G401 (cell line): ENCODE measurements at regions not wholly inside any gene's neighbourhood (a gene's known extent, or its start where the extent isn't known, plus 50 kb on each side); places are given as distances from the start of the nearest gene placed in this dataset.

Experiments used
- DNase-seq: peaks from one replicate; pipeline ENCODE4 v3.0.0-alpha.2; 2015; ENCODE audit warnings: low spot score
- in situ Hi-C: cut with HindIII; loops from 2 replicates; pipeline ENCODE4 v1.10.0; 2016; ENCODE audit warnings: low sequenced_read_pairs, mixed read lengths

GRCh38 chr13:76637641-76638141, 248.5 kb downstream of the KCTD12 start:
- in situ Hi-C loops, result no loop called here

GRCh38 chr13:76636829-76637228, 249.4 kb downstream of the KCTD12 start:
- in situ Hi-C loops, result no loop called here
- DNase-seq, result no peak

More at GRCh38 chr13:76637641-76638141, 248.5 kb downstream of the KCTD12 start:
- peak; percentile 92 for DNase-seq

GRCh38 chr13:76635232-76636230, 250.7 kb downstream of the KCTD12 start:
- in situ Hi-C loops, result no loop called here

GRCh38 chr13:76634431-76635191, 251.6 kb downstream of the KCTD12 start:
- in situ Hi-C loops, result no loop called here
- DNase-seq, result no peak

More at GRCh38 chr13:76635232-76636230, 250.7 kb downstream of the KCTD12 start:
- no peak for DNase-seq

GRCh38 chr13:76632401-76633044, 253.7 kb downstream of the KCTD12 start:
- DNase-seq, result no peak
- in situ Hi-C loops, result no loop called here

- no peak for DNase-seq
- in situ Hi-C loops, result no loop called here
Observed at GRCh38 chr13:76630629-76631230, 255.5 kb downstream of the KCTD12 start.

GRCh38 chr13:76622315-76623040, 263.7 kb downstream of the KCTD12 start:
- in situ Hi-C loops, result no loop called here
- DNase-seq, result peak; percentile 45

GRCh38 chr13:76621705-76622104, 264.5 kb downstream of the KCTD12 start:
- DNase-seq, result no peak
- in situ Hi-C loops, result no loop called here

GRCh38 chr13:76620036-76620435, 266.2 kb downstream of the KCTD12 start:
- no peak for DNase-seq
- in situ Hi-C loops, result no loop called here

GRCh38 chr13:76619631-76620030, 266.6 kb downstream of the KCTD12 start:
- no peak for DNase-seq
- in situ Hi-C loops, result no loop called here

GRCh38 chr13:76610819-76611415, 275.3 kb downstream of the KCTD12 start:
- DNase-seq, result no peak
- in situ Hi-C loops, result no loop called here

- in situ Hi-C loops, result no loop called here
Observed at GRCh38 chr13:76609643-76610042, 276.6 kb downstream of the KCTD12 start.

GRCh38 chr13:76607866-76608265, 278.3 kb downstream of the KCTD12 start:
- no peak for DNase-seq
- in situ Hi-C loops, result no loop called here

More at GRCh38 chr13:76609643-76610042, 276.6 kb downstream of the KCTD12 start:
- DNase-seq, result no peak

GRCh38 chr13:76600081-76600480, 286.1 kb downstream of the KCTD12 start:
- peak; percentile 9 for DNase-seq
- in situ Hi-C loops, result no loop called here

GRCh38 chr13:76597868-76598267, 288.3 kb downstream of the KCTD12 start:
- in situ Hi-C loops, result no loop called here
- DNase-seq, result peak; percentile 87

GRCh38 chr13:76596216-76596615, 290.0 kb downstream of the KCTD12 start:
- DNase-seq, result no peak
- in situ Hi-C loops, result no loop called here

- in situ Hi-C loops, result no loop called here
- DNase-seq, result no peak
Observed at GRCh38 chr13:76594435-76594834, 291.8 kb downstream of the KCTD12 start.

- in situ Hi-C loops, result no loop called here
- no peak for DNase-seq
Observed at GRCh38 chr13:76586842-76587241, 299.4 kb downstream of the KCTD12 start.
